ENCODE measurements at regions not wholly inside any gene's neighbourhood (a gene's known extent, or its start where the extent isn't known, plus 50 kb on each side); places are given as distances from the start of the nearest gene placed in this dataset.

DNA sequence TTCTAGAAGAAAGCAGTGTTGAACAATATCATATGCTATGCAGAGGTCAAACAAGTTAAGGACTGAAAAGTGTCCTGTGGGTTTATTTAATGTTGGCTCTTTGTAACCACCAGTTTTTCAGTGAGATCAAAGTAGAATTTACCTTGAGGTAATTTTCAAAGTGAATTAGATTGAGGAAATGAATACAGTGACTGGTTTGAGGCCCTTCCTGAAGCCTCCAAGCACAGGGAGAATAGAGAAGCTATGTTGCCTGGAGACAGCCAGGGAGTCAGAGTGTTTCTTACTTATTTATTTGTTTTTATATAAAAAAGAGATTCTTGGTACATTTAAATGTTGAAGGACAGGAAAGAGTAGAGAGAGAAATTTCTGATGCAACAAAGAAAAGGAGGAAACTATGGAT lies 954.3 kb upstream of the SPRY2 start:
- TF ChIP-seq, protein P1, sequence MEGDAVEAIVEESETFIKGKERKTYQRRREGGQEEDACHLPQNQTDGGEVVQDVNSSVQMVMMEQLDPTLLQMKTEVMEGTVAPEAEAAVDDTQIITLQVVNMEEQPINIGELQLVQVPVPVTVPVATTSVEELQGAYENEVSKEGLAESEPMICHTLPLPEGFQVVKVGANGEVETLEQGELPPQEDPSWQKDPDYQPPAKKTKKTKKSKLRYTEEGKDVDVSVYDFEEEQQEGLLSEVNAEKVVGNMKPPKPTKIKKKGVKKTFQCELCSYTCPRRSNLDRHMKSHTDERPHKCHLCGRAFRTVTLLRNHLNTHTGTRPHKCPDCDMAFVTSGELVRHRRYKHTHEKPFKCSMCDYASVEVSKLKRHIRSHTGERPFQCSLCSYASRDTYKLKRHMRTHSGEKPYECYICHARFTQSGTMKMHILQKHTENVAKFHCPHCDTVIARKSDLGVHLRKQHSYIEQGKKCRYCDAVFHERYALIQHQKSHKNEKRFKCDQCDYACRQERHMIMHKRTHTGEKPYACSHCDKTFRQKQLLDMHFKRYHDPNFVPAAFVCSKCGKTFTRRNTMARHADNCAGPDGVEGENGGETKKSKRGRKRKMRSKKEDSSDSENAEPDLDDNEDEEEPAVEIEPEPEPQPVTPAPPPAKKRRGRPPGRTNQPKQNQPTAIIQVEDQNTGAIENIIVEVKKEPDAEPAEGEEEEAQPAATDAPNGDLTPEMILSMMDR (IDR thresholded peaks at IDR 0.05) = no peak
- no peak for TF ChIP-seq EZH2 (IDR thresholded peaks at IDR 0.05; ENCODE audit: borderline replicate concordance, insufficient read depth, low read depth, low read length, poor library complexity, severe bottlenecking)
